H1 (cell line): ENCODE measurements at regions not wholly inside any gene's neighbourhood (a gene's known extent, or its start where the extent isn't known, plus 50 kb on each side); places are given as distances from the start of the nearest gene placed in this dataset.

Experiments
- CTCF ChIA-PET: fragments of 300-600 bp; sonication (Branson Sonifier 250); formaldehyde crosslinking; loops from one replicate; lab custom pipeline; 2021; ENCODE audit not compliant: partially characterized antibody; lab: Charles Lee
- POLR2A ChIA-PET: fragments of 300-600 bp; sonication (Branson Sonifier 250); formaldehyde crosslinking; loops from one replicate; lab custom pipeline; 2021; ENCODE audit warnings: inconsistent platforms; ENCODE audit not compliant: partially characterized antibody; lab: Charles Lee
- DNase-seq, 2 experiments: peaks; one replicate each; pipeline versions ENCODE4 v3.0.0 to v3.0.0-alpha.2; 2010 to 2022; ENCODE audit warnings: low spot score in 2 of 2, low read depth in 1 of 2, mixed read lengths in 1 of 2
- FAIRE-seq: peaks from 2 replicates; lab custom pipeline; 2011; peaks lifted over from hg19 to GRCh38; lab: Jason Lieb, UNC
- H2AFZ ChIP-seq: 2 replicates; pipeline ENCODE4 v1.8.1; 2012; ENCODE audit warnings: low read length, inconsistent platforms
- H2AK5ac ChIP-seq: 2 replicates; pipeline ENCODE4 v1.6.1; 2013; ENCODE audit warnings: low read depth, low read length
- H2BK120ac ChIP-seq: replicated peaks from 2 replicates; pipeline ENCODE3; 2013; ENCODE audit warnings: low read depth, low read length, inconsistent platforms
- H2BK12ac ChIP-seq: 2 replicates; pipeline ENCODE4 v1.6.1; 2013; ENCODE audit warnings: low read depth, low read length
- H2BK15ac ChIP-seq: 2 replicates; pipeline ENCODE4 v1.6.1; 2013; ENCODE audit warnings: low read length
- H2BK20ac ChIP-seq: 2 replicates; pipeline ENCODE4 v1.6.1; 2013; ENCODE audit warnings: low read length
- H2BK5ac ChIP-seq: 2 replicates; pipeline ENCODE4 v1.6.1; 2013; ENCODE audit warnings: low read depth, low read length
- H3K14ac ChIP-seq: 2 replicates; pipeline ENCODE4 v1.6.1; 2013; ENCODE audit warnings: inconsistent platforms; ENCODE audit not compliant: insufficient read length
- H3K18ac ChIP-seq: 2 replicates; pipeline ENCODE4 v1.6.1; 2013; ENCODE audit warnings: low read length; ENCODE audit errors: extremely low read depth
- H3K23ac ChIP-seq: 2 replicates; pipeline ENCODE4 v1.6.1; 2013; ENCODE audit warnings: inconsistent platforms; ENCODE audit not compliant: insufficient read length
- H3K23me2 ChIP-seq: 2 replicates; pipeline ENCODE4 v1.6.1; 2013; ENCODE audit warnings: low read depth, low read length
- H3K27ac ChIP-seq: 2 replicates; pipeline ENCODE4 v1.6.1; 2011; ENCODE audit warnings: low read depth, low read length, inconsistent platforms
- H3K27me3 ChIP-seq, 4 experiments: replicated peaks in 1 of 4; 1 replicate in 1 of 4; 2 replicates in 3 of 4; pipeline versions ENCODE4 v1.6.1 to v1.8.1; 2011 to 2013; ENCODE audit warnings: low read length in 3 of 4, mild to moderate bottlenecking in 3 of 4, inconsistent platforms in 2 of 4, mixed read lengths in 2 of 4, moderate library complexity in 1 of 4; ENCODE audit not compliant: control insufficient read depth in 3 of 4, insufficient read depth in 3 of 4; ENCODE audit errors: extremely low read depth in 1 of 4
- H3K36me3 ChIP-seq, 4 experiments: 2 replicates each; pipeline versions ENCODE4 v1.6.1 to v1.8.1; 2011 to 2013; ENCODE audit warnings: mild to moderate bottlenecking in 4 of 4, low read length in 3 of 4, moderate library complexity in 2 of 4, control low read depth in 1 of 4, inconsistent platforms in 1 of 4; ENCODE audit not compliant: insufficient read depth in 4 of 4, control insufficient read depth in 2 of 4
- H3K4ac ChIP-seq: replicated peaks from 2 replicates; pipeline ENCODE3; 2013; ENCODE audit warnings: low read length, low read depth, mixed read lengths, inconsistent platforms; ENCODE audit not compliant: insufficient read length
- H3K4me1 ChIP-seq, 4 experiments: replicated peaks in 1 of 4; 1 replicate in 1 of 4; 2 replicates in 3 of 4; pipeline versions ENCODE4 v1.6.1 to v1.8.1; 2011 to 2013; ENCODE audit warnings: low read length in 3 of 4, inconsistent platforms in 2 of 4, mixed read lengths in 1 of 4; ENCODE audit not compliant: insufficient read depth in 4 of 4, control insufficient read depth in 3 of 4
- H3K4me2 ChIP-seq, 2 experiments: 2 replicates each; pipeline versions ENCODE4 v1.6.1 to v1.8.1; 2011 to 2013; ENCODE audit warnings: low read depth in 2 of 2, low read length in 2 of 2, control low read depth in 1 of 2, inconsistent platforms in 1 of 2, mild to moderate bottlenecking in 1 of 2; ENCODE audit not compliant: insufficient read depth in 1 of 2
- H3K4me3 ChIP-seq, 4 experiments: fragments of 200-600, 300-600 bp in 1 of 4; sonication (generic), shearing (Covaris generic), sonication (Bioruptor Twin) in 1 of 4; 2 replicates each; pipeline versions ENCODE4 v1.5.1 to v1.8.1; 2011 to 2016; ENCODE audit warnings: low read length in 4 of 4, low read depth in 3 of 4, control low read depth in 2 of 4, inconsistent platforms in 2 of 4, mild to moderate bottlenecking in 2 of 4, mixed read lengths in 1 of 4, moderate library complexity in 1 of 4; ENCODE audit not compliant: insufficient read depth in 2 of 4; ENCODE audit errors: extremely low read depth in 1 of 4
- H3K56ac ChIP-seq: replicated peaks from 2 replicates; pipeline ENCODE3; 2013; ENCODE audit warnings: low read depth, mild to moderate bottlenecking, mixed read lengths, low read length, inconsistent platforms; ENCODE audit not compliant: insufficient read length
- H3K79me1 ChIP-seq: 2 replicates; pipeline ENCODE4 v1.6.1; 2013; ENCODE audit warnings: low read depth, low read length, control low read depth
- H3K79me2 ChIP-seq, 2 experiments: 2 replicates each; pipeline versions ENCODE4 v1.6.1 to v1.8.1; 2012 to 2013; ENCODE audit warnings: low read length in 2 of 2, mild to moderate bottlenecking in 2 of 2, inconsistent platforms in 1 of 2; ENCODE audit not compliant: insufficient read depth in 2 of 2, control insufficient read depth in 1 of 2
- H3K9ac ChIP-seq, 4 experiments: replicated peaks in 1 of 4; 1 replicate in 1 of 4; 2 replicates in 3 of 4; pipeline versions ENCODE4 v1.6.1 to v1.8.1; 2011 to 2013; ENCODE audit warnings: low read depth in 3 of 4, low read length in 3 of 4, control low read depth in 2 of 4, mild to moderate bottlenecking in 2 of 4, moderate library complexity in 2 of 4, inconsistent platforms in 1 of 4; ENCODE audit errors: extremely low read depth in 1 of 4
- H3K9me3 ChIP-seq, 2 experiments: 2 replicates each; pipeline versions ENCODE4 v1.6.1 to v1.8.1; 2012 to 2013; ENCODE audit warnings: mild to moderate bottlenecking in 2 of 2, moderate library complexity in 2 of 2, control low read depth in 1 of 2, inconsistent platforms in 1 of 2, low read depth in 1 of 2, low read length in 1 of 2, mixed read lengths in 1 of 2; ENCODE audit not compliant: insufficient read depth in 2 of 2
- H4K20me1 ChIP-seq, 2 experiments: replicated peaks in 1 of 2; 2 replicates each; pipeline versions ENCODE3 to v1.8.1; 2011 to 2013; ENCODE audit warnings: inconsistent platforms in 2 of 2, low read length in 2 of 2, mild to moderate bottlenecking in 1 of 2; ENCODE audit not compliant: insufficient read depth in 2 of 2, control insufficient read depth in 1 of 2
- H4K5ac ChIP-seq: 2 replicates; pipeline ENCODE4 v1.6.1; 2013; ENCODE audit warnings: low read length, low read depth, mixed read lengths, inconsistent platforms; ENCODE audit not compliant: insufficient read length
- H4K8ac ChIP-seq: 2 replicates; pipeline ENCODE4 v1.8.0; 2013; ENCODE audit warnings: mild to moderate bottlenecking, moderate library complexity, low read length, inconsistent platforms; ENCODE audit not compliant: insufficient read depth; ENCODE audit errors: extremely low read depth
- H4K91ac ChIP-seq: replicated peaks from 2 replicates; pipeline ENCODE3; 2013; ENCODE audit warnings: low read length, mixed read lengths, inconsistent platforms; ENCODE audit not compliant: insufficient read length
- CEBPB ChIP-seq: IDR thresholded peaks from 2 replicates; pipeline ENCODE4 v1.6.1; 2012; ENCODE audit warnings: low read depth, low read length
- CTCF ChIP-seq, 3 experiments: IDR thresholded peaks; 1 replicate in 2 of 3; 2 replicates in 1 of 3; pipeline versions ENCODE4 v1.5.1 to v1.6.1; 2011; ENCODE audit warnings: low read length in 3 of 3, mild to moderate bottlenecking in 3 of 3, inconsistent platforms in 2 of 3, low read depth in 1 of 3, moderate library complexity in 1 of 3; ENCODE audit not compliant: insufficient read depth in 1 of 3; ENCODE audit errors: control extremely low read depth in 1 of 3
- E2F6 ChIP-seq: IDR thresholded peaks from 2 replicates; pipeline ENCODE4 v1.6.1; 2012; ENCODE audit warnings: inconsistent platforms
- EZH2 ChIP-seq: fragments of 200-600 bp; sonication (generic); IDR thresholded peaks from 2 replicates; pipeline ENCODE4 v1.7.1; 2012; ENCODE audit warnings: low read depth, mild to moderate bottlenecking, moderate library complexity, low read length, inconsistent platforms; ENCODE audit not compliant: severe bottlenecking
- FOSL1 ChIP-seq: IDR thresholded peaks from 2 replicates; pipeline ENCODE4 v1.6.1; 2011; ENCODE audit warnings: mild to moderate bottlenecking, low read depth, low read length, moderate library complexity; ENCODE audit not compliant: insufficient read depth
- KDM1A ChIP-seq: fragments of 200-600, 300-600 bp; sonication (generic); IDR thresholded peaks from 2 replicates; pipeline ENCODE4 v1.7.1; 2016; ENCODE audit warnings: mild to moderate bottlenecking, low read length, borderline replicate concordance
- RNF2 ChIP-seq: fragments of 200-900, 300-1000 bp; sonication (generic); IDR thresholded peaks from 2 replicates; pipeline ENCODE4 v1.7.1; 2016; ENCODE audit warnings: borderline replicate concordance, low read depth, mild to moderate bottlenecking, antibody characterized with exemption, low read length; ENCODE audit not compliant: poor library complexity, severe bottlenecking; ENCODE audit errors: missing control alignments
- RXRA ChIP-seq: IDR thresholded peaks from 2 replicates; pipeline ENCODE4 v1.6.1; 2011; ENCODE audit warnings: low read depth, mild to moderate bottlenecking, low read length, moderate library complexity; ENCODE audit not compliant: insufficient read depth
- TEAD4 ChIP-seq: IDR thresholded peaks from 2 replicates; pipeline ENCODE4 v1.6.1; 2012; ENCODE audit warnings: low read depth, low read length, inconsistent platforms, mixed read lengths
- WGBS, 2 experiments: shearing (Covaris generic) in 1 of 2; methylation state at CpG; one replicate each; pipeline versions ENCODE4 v1.1.6 to v1.1.7; 2013 to 2015; ENCODE audit warnings: low lambda C conversion rate in 2 of 2, mixed read lengths in 2 of 2, inconsistent platforms in 1 of 2, low coverage in 1 of 2, missing lambda C conversion rate in 1 of 2; ENCODE audit not compliant: insufficient replicate concordance in 2 of 2, insufficient coverage in 1 of 2, insufficient read length in 1 of 2; ENCODE audit errors: extremely low coverage in 1 of 2, missing lambda C conversion rate in 1 of 2; 5-methylcytosine and 5-hydroxymethylcytosine counted together
- TF ChIP-seq, protein P1 (sequence below): IDR thresholded peaks from 2 replicates; pipeline ENCODE4 v1.6.1; 2012; ENCODE audit warnings: inconsistent platforms

GRCh38 chr10:124183617-124184016, 90.2 kb upstream of the CHST15 start:
- H3K9ac ChIP-seq: no peak overlapping the region
- H4K8ac ChIP-seq: no peak overlapping the region
- no peak overlapping the region for H4K5ac ChIP-seq
- H2AFZ ChIP-seq: no peak overlapping the region
- DNase-seq (no peak), FAIRE-seq (no peak)
- no peak overlapping the region for H2AK5ac ChIP-seq
- H3K14ac ChIP-seq: no peak overlapping the region
- no peaks in the 10 kb centered on the region for H3K36me3 ChIP-seq
- no peaks in the 10 kb centered on the region for H3K23me2 ChIP-seq
- no peaks in the 10 kb centered on the region for H3K79me2 ChIP-seq
- CTCF ChIA-PET: interaction anchor here (1.6 to 2.8 kb wide), 2 partner anchors 9 to 34 kb away, joined by 4 to 13 read pairs; no protein-coding TSS in a partner anchor
- H3K4me3 ChIP-seq: no peak overlapping the region
- H3K4me2 ChIP-seq: no peak overlapping the region
- H3K27ac ChIP-seq: no peak overlapping the region
- no peak overlapping the region for H3K23ac ChIP-seq
- H3K4me1 ChIP-seq: no peaks in the 10 kb centered on the region
- no peak overlapping the region for H3K4ac ChIP-seq
- H3K79me1 ChIP-seq: no peaks in the 10 kb centered on the region
- WGBS, 2 experiments: 94% methylated on average over 7 of the region's 7 CpGs; no CpG with 5 or more reads in 1 of the 2 experiments
- no peak overlapping the region for H2BK12ac ChIP-seq
- peaks cover 0 to 2% of the 10 kb centered on the region in 2 experiments for H4K20me1 ChIP-seq
- no peak overlapping the region for H3K18ac ChIP-seq
- no peak overlapping the region for H2BK120ac ChIP-seq
- H2BK5ac ChIP-seq: no peak overlapping the region
- no peaks in the 10 kb centered on the region for H3K9me3 ChIP-seq
- no peaks in the 10 kb centered on the region; a peak in 1 of 7 replicates for H3K27me3 ChIP-seq
- POLR2A ChIA-PET: no interaction called here
- no peak overlapping the region for H2BK15ac ChIP-seq
- H2BK20ac ChIP-seq: no peak overlapping the region
- H4K91ac ChIP-seq: no peak overlapping the region
- H3K56ac ChIP-seq: no peak overlapping the region
- TF ChIP-seq, protein P1, sequence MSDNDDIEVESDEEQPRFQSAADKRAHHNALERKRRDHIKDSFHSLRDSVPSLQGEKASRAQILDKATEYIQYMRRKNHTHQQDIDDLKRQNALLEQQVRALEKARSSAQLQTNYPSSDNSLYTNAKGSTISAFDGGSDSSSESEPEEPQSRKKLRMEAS: no peak
- TF ChIP-seq FOSL1 (no peak), RNF2 (no peak), RXRA (no peak), KDM1A (no peak), TEAD4 (no peak), EZH2 (no peak), CTCF (IDR thresholded peaks at IDR 0.05; ENCODE audit: control extremely low read depth in 1 of 3, insufficient read depth in 1 of 3, low read depth in 1 of 3, low read length in 3 of 3) (no peak), CEBPB (no peak), E2F6 (no peak)
